IMR-90 (cell line): ENCODE measurements at regions not wholly inside any gene's neighbourhood (a gene's known extent, or its start where the extent isn't known, plus 50 kb on each side); places are given as distances from the start of the nearest gene placed in this dataset.

Source experiments
- ATAC-seq: fragments of 200-7000 bp; cut with Tn5 transposase; 2 replicates; pipeline ENCODE4 v1.9.1; 2020; ENCODE audit warnings: low read depth, mild to moderate bottlenecking, moderate library complexity
- BruUV-seq: library from RNA; stranded (reverse); fragments of 400-500 nt; replicated peaks from 2 replicates; lab custom pipeline; 2021; lab: Mats Ljungman, UMichigan
- CTCF ChIA-PET: fragments of 300-600 bp; formaldehyde crosslinking; extraction: SDS; loops from one replicate; lab custom pipeline; 2021; ENCODE audit warnings: antibody characterized with exemption; lab: Yijun Ruan, JAX
- POLR2A ChIA-PET: fragments of 300-600 bp; sonication (Branson Sonifier 250); formaldehyde crosslinking; loops from one replicate; lab custom pipeline; 2022; ENCODE audit warnings: antibody characterized with exemption; ENCODE audit not compliant: unreplicated experiment; lab: Charles Lee
- DNase-seq: peaks from one replicate; pipeline ENCODE4 v3.0.0; 2013
- H2AFZ ChIP-seq: replicated peaks from 2 replicates; pipeline ENCODE3; 2013; ENCODE audit warnings: low read length, mild to moderate bottlenecking; ENCODE audit not compliant: poor library complexity
- H2AK5ac ChIP-seq: 2 replicates; pipeline ENCODE4 v1.6.1; 2013; ENCODE audit warnings: low read depth, low read length, inconsistent platforms
- H2AK9ac ChIP-seq: replicated peaks from 2 replicates; pipeline ENCODE3; 2013; ENCODE audit warnings: mild to moderate bottlenecking, low read depth, low read length, moderate library complexity; ENCODE audit not compliant: poor library complexity
- H2BK120ac ChIP-seq: 2 replicates; pipeline ENCODE4 v1.6.1; 2013; ENCODE audit warnings: low read depth, low read length, inconsistent platforms
- H2BK15ac ChIP-seq: 3 replicates; pipeline ENCODE4 v1.6.1; 2013; ENCODE audit warnings: low read depth, low read length, inconsistent platforms
- H2BK20ac ChIP-seq: 2 replicates; pipeline ENCODE4 v1.6.1; 2013; ENCODE audit warnings: low read depth, mild to moderate bottlenecking, inconsistent platforms, low read length, moderate library complexity
- H2BK5ac ChIP-seq: 2 replicates; pipeline ENCODE4 v1.6.1; 2013; ENCODE audit warnings: mild to moderate bottlenecking, low read depth, low read length, inconsistent platforms; ENCODE audit not compliant: poor library complexity, severe bottlenecking
- H3K14ac ChIP-seq: replicated peaks from 2 replicates; pipeline ENCODE4 v1.6.1; 2013; ENCODE audit warnings: low read depth, low read length, inconsistent platforms
- H3K18ac ChIP-seq: 2 replicates; pipeline ENCODE4 v1.6.1; 2013; ENCODE audit warnings: low read depth, low read length, control low read depth
- H3K23ac ChIP-seq: 2 replicates; pipeline ENCODE4 v1.6.1; 2013; ENCODE audit warnings: low read depth, low read length, inconsistent platforms
- H3K27ac ChIP-seq: 2 replicates; pipeline ENCODE4 v1.5.1; 2013; ENCODE audit warnings: mild to moderate bottlenecking, control low read depth, low read length; ENCODE audit not compliant: insufficient read depth
- H3K27me3 ChIP-seq: 2 replicates; pipeline ENCODE4 v1.6.1; 2013; ENCODE audit warnings: low read length; ENCODE audit not compliant: control insufficient read depth, insufficient read depth
- H3K36me3 ChIP-seq: 2 replicates; pipeline ENCODE4 v1.6.1; 2013; ENCODE audit warnings: low read length, mixed read lengths; ENCODE audit not compliant: control insufficient read depth, insufficient read depth
- H3K4ac ChIP-seq: 2 replicates; pipeline ENCODE4 v1.6.1; 2013; ENCODE audit warnings: low read depth, low read length, inconsistent platforms
- H3K4me1 ChIP-seq: 2 replicates; pipeline ENCODE4 v1.6.1; 2013; ENCODE audit warnings: low read length, mixed read lengths; ENCODE audit not compliant: control insufficient read depth, insufficient read depth
- H3K4me2 ChIP-seq: 2 replicates; pipeline ENCODE4 v1.6.1; 2013; ENCODE audit warnings: low read depth, mild to moderate bottlenecking, control low read depth, low read length, moderate library complexity
- H3K4me3 ChIP-seq: 2 replicates; pipeline ENCODE4 v1.5.1; 2013; ENCODE audit warnings: low read depth, mild to moderate bottlenecking, control low read depth, low read length, moderate library complexity; ENCODE audit not compliant: insufficient read depth
- H3K56ac ChIP-seq: 2 replicates; pipeline ENCODE4 v1.6.1; 2013; ENCODE audit warnings: low read length, inconsistent platforms; ENCODE audit not compliant: insufficient read depth; ENCODE audit errors: extremely low read depth
- H3K79me1 ChIP-seq, 2 experiments: 2 replicates each; pipeline ENCODE4 v1.6.1; 2013; ENCODE audit warnings: low read length in 2 of 2, inconsistent platforms in 1 of 2, low read depth in 1 of 2
- H3K9ac ChIP-seq: 2 replicates; pipeline ENCODE4 v1.6.1; 2013; ENCODE audit warnings: low read depth, low read length, control low read depth
- H3K9me1 ChIP-seq: 2 replicates; pipeline ENCODE4 v1.6.1; 2013; ENCODE audit warnings: low read length, inconsistent platforms; ENCODE audit not compliant: insufficient read depth
- H3K9me3 ChIP-seq: 2 replicates; pipeline ENCODE4 v1.6.1; 2013; ENCODE audit warnings: low read length; ENCODE audit not compliant: control insufficient read depth, insufficient read depth
- H4K20me1 ChIP-seq: 2 replicates; pipeline ENCODE4 v1.6.1; 2013; ENCODE audit warnings: low read length, inconsistent platforms; ENCODE audit not compliant: insufficient read depth
- H4K5ac ChIP-seq: 2 replicates; pipeline ENCODE4 v1.6.1; 2013; ENCODE audit warnings: mild to moderate bottlenecking, low read depth, low read length, control low read depth
- H4K8ac ChIP-seq, 2 experiments: 2 replicates each; pipeline ENCODE4 v1.6.1; 2013; ENCODE audit warnings: low read depth in 2 of 2, low read length in 2 of 2, control low read depth in 1 of 2, inconsistent platforms in 1 of 2
- H4K91ac ChIP-seq: 2 replicates; pipeline ENCODE4 v1.6.1; 2013; ENCODE audit warnings: low read depth, low read length, inconsistent platforms; ENCODE audit not compliant: insufficient read depth
- BHLHE40 ChIP-seq: fragments of 150-350 bp; IDR thresholded peaks from 2 replicates; pipeline ENCODE4 v1.6.1; 2016; ENCODE audit warnings: mild to moderate bottlenecking, low read depth, low read length
- CEBPB ChIP-seq: IDR thresholded peaks from 2 replicates; pipeline ENCODE4 v1.6.1; 2012; ENCODE audit warnings: low read depth, low read length, improper control_type of control experiment
- CHD1 ChIP-seq: IDR thresholded peaks from 2 replicates; pipeline ENCODE4 v1.6.1; 2012; ENCODE audit warnings: low read depth, low read length, improper control_type of control experiment
- FOS ChIP-seq: fragments of 150-350 bp; IDR thresholded peaks from 2 replicates; pipeline ENCODE4 v1.6.1; 2016; ENCODE audit warnings: low read depth, low read length
- MAFK ChIP-seq: IDR thresholded peaks from 2 replicates; pipeline ENCODE4 v1.6.1; 2012; ENCODE audit warnings: low read depth, low read length, improper control_type of control experiment
- MAZ ChIP-seq: IDR thresholded peaks from 2 replicates; pipeline ENCODE4 v1.6.1; 2012; ENCODE audit warnings: low read depth, mild to moderate bottlenecking, low read length, improper control_type of control experiment, moderate library complexity, borderline replicate concordance
- MXI1 ChIP-seq: IDR thresholded peaks from 2 replicates; pipeline ENCODE4 v1.6.1; 2012; ENCODE audit warnings: low read depth, mild to moderate bottlenecking, low read length, moderate library complexity, borderline replicate concordance
- NFE2L2 ChIP-seq: fragments of 150-350 bp; IDR thresholded peaks from 2 replicates; pipeline ENCODE4 v1.6.1; 2016; ENCODE audit warnings: low read depth, mild to moderate bottlenecking, low read length
- POLR2A ChIP-seq: IDR thresholded peaks from 2 replicates; pipeline ENCODE4 v1.6.1; 2012; ENCODE audit warnings: mild to moderate bottlenecking, low read depth, low read length
- RAD21 ChIP-seq: IDR thresholded peaks from 2 replicates; pipeline ENCODE4 v1.6.1; 2012; ENCODE audit warnings: low read length, improper control_type of control experiment
- RCOR1 ChIP-seq: IDR thresholded peaks from 2 replicates; pipeline ENCODE4 v1.6.1; 2012; ENCODE audit warnings: mild to moderate bottlenecking, low read length, improper control_type of control experiment; ENCODE audit not compliant: insufficient replicate concordance
- RFX5 ChIP-seq: IDR thresholded peaks from 2 replicates; pipeline ENCODE4 v1.8.0; 2012; ENCODE audit warnings: low read depth, mild to moderate bottlenecking, low read length, moderate library complexity
- SMC3 ChIP-seq: fragments of 150-350 bp; IDR thresholded peaks from 2 replicates; pipeline ENCODE4 v1.6.1; 2016; ENCODE audit warnings: low read depth, mild to moderate bottlenecking, antibody characterized with exemption, low read length, moderate library complexity
- WGBS, 2 experiments: methylation state at CpG; one replicate each; pipeline versions ENCODE4 v1.1.5 to v1.1.7; 2013; ENCODE audit warnings: missing lambda C conversion rate in 2 of 2; ENCODE audit not compliant: insufficient read length in 1 of 2; ENCODE audit errors: extremely low coverage in 2 of 2; 5-methylcytosine and 5-hydroxymethylcytosine counted together
- dilution Hi-C: fragments of 300-500 bp; cut with HindIII; formaldehyde crosslinking; loops from one replicate; pipeline ENCODE4 v1.14.3; 2018; ENCODE audit warnings: low sequenced_read_pairs; ENCODE audit not compliant: unreplicated experiment
- in situ Hi-C: fragments of 300-500 bp; cut with MboI; formaldehyde crosslinking; loops from 3 replicates; pipeline ENCODE4 v1.14.3; 2019; ENCODE audit warnings: low sequenced_read_pairs, inconsistent platforms, mixed read lengths
- intact Hi-C: fragments of 100-400 bp; cut with micrococcal nuclease; formaldehyde crosslinking; loops from 2 replicates; pipeline ENCODE4 v1.10.0; 2022
- TF ChIP-seq, protein P1 (sequence below): fragments of 150-350 bp; IDR thresholded peaks from 2 replicates; pipeline ENCODE4 v1.6.1; 2016; ENCODE audit warnings: low read depth, mild to moderate bottlenecking, low read length, moderate library complexity, borderline replicate concordance
- TF ChIP-seq, protein P2 (sequence below): fragments of 150-350 bp; IDR thresholded peaks from 2 replicates; pipeline ENCODE4 v1.6.1; 2017; ENCODE audit warnings: mild to moderate bottlenecking, antibody characterized with exemption, low read length, low read depth
- TF ChIP-seq, protein P3 (sequence below): conservative IDR thresholded peaks from 2 replicates; pipeline ENCODE4 v1.5.1; 2012; ENCODE audit warnings: mild to moderate bottlenecking, low read depth, low read length, improper control_type of control experiment

DNA sequence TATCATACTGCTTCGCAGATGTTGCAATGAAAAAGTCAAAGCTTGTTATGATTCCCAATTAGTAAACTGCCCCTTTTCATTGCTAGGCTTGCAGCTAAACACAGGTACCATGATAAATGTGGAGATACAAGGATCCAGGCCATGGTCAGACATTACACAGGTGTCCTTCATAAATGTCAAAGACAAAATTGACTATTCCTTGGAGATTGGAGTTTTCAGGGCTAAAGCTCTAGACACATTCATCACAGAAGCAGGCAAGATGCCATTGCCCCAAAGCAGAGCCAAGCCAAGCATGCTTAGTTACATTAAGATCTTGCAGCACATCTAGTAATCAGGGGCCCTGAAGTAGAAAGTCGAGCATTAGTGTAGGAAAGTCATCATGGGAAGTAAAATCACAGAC, 111.3 kb upstream of the INTU start:
- H2AK9ac ChIP-seq: no peak overlapping the region
- no TSS peak for BruUV-seq
- in situ Hi-C loops (loop anchor here (25.0 kb wide), 1 partner anchor 91 kb away; no protein-coding TSS in a partner anchor), intact Hi-C loops (no loop called here), dilution Hi-C loops (no loop called here)
- no peak overlapping the region for H2BK20ac ChIP-seq
- H3K18ac ChIP-seq: no peak overlapping the region
- H3K4me2 ChIP-seq: no peak overlapping the region
- no peak overlapping the region for H4K5ac ChIP-seq
- ATAC-seq (no peak), DNase-seq (no peak)
- no peak overlapping the region for H4K91ac ChIP-seq
- H3K9me3 ChIP-seq: no peaks in the 10 kb centered on the region
- H4K8ac ChIP-seq: no peak overlapping the region
- TF ChIP-seq, protein P1, sequence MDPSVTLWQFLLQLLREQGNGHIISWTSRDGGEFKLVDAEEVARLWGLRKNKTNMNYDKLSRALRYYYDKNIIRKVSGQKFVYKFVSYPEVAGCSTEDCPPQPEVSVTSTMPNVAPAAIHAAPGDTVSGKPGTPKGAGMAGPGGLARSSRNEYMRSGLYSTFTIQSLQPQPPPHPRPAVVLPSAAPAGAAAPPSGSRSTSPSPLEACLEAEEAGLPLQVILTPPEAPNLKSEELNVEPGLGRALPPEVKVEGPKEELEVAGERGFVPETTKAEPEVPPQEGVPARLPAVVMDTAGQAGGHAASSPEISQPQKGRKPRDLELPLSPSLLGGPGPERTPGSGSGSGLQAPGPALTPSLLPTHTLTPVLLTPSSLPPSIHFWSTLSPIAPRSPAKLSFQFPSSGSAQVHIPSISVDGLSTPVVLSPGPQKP: no peak
- TF ChIP-seq POLR2A: no peak
- TF ChIP-seq MAZ: no peak
- TF ChIP-seq NFE2L2: no peak
- no peak for TF ChIP-seq BHLHE40
- no peak for TF ChIP-seq RAD21
- TF ChIP-seq, protein P2, sequence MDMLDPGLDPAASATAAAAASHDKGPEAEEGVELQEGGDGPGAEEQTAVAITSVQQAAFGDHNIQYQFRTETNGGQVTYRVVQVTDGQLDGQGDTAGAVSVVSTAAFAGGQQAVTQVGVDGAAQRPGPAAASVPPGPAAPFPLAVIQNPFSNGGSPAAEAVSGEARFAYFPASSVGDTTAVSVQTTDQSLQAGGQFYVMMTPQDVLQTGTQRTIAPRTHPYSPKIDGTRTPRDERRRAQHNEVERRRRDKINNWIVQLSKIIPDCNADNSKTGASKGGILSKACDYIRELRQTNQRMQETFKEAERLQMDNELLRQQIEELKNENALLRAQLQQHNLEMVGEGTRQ: no peak
- no peak for TF ChIP-seq CEBPB
- no peak for TF ChIP-seq FOS
- no peak for TF ChIP-seq RCOR1
- no peak for TF ChIP-seq MXI1
- no peak for TF ChIP-seq RFX5
- no peak for TF ChIP-seq MAFK
- TF ChIP-seq SMC3: no peak
- TF ChIP-seq, protein P3, sequence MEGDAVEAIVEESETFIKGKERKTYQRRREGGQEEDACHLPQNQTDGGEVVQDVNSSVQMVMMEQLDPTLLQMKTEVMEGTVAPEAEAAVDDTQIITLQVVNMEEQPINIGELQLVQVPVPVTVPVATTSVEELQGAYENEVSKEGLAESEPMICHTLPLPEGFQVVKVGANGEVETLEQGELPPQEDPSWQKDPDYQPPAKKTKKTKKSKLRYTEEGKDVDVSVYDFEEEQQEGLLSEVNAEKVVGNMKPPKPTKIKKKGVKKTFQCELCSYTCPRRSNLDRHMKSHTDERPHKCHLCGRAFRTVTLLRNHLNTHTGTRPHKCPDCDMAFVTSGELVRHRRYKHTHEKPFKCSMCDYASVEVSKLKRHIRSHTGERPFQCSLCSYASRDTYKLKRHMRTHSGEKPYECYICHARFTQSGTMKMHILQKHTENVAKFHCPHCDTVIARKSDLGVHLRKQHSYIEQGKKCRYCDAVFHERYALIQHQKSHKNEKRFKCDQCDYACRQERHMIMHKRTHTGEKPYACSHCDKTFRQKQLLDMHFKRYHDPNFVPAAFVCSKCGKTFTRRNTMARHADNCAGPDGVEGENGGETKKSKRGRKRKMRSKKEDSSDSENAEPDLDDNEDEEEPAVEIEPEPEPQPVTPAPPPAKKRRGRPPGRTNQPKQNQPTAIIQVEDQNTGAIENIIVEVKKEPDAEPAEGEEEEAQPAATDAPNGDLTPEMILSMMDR: no peak
- TF ChIP-seq CHD1: no peak
- H3K14ac ChIP-seq: no peak overlapping the region
- WGBS, 2 experiments: no CpG with 5 or more reads among the region's 2 CpGs
- no peaks in the 10 kb centered on the region for H4K20me1 ChIP-seq
- no peaks in the 10 kb centered on the region for H3K79me1 ChIP-seq
- H2BK120ac ChIP-seq: no peak overlapping the region
- H3K9me1 ChIP-seq: no peaks in the 10 kb centered on the region
- H2BK15ac ChIP-seq: no peak overlapping the region
- H2AFZ ChIP-seq: no peak overlapping the region
- no peaks in the 10 kb centered on the region for H3K36me3 ChIP-seq
- no peak overlapping the region for H3K9ac ChIP-seq
- ChIA-PET POLR2A (interaction anchor here (0.6 kb wide), 1 partner anchor 631 kb away, joined by 7 read pairs; no protein-coding TSS in a partner anchor), CTCF (interaction anchor here (0.8 kb wide), 1 partner anchor 65 kb away, joined by 3 read pairs; no protein-coding TSS in a partner anchor)
- H3K27ac ChIP-seq: no peak overlapping the region
- no peak overlapping the region for H3K4ac ChIP-seq
- H3K23ac ChIP-seq: no peak overlapping the region
- H3K27me3 ChIP-seq: no peaks in the 10 kb centered on the region; the same call in 1 of the 2 replicates
- no peak overlapping the region for H3K4me3 ChIP-seq
- no peaks in the 10 kb centered on the region for H3K4me1 ChIP-seq
- no peak overlapping the region for H2AK5ac ChIP-seq
- no peak overlapping the region for H3K56ac ChIP-seq
- H2BK5ac ChIP-seq: no peak overlapping the region
